HT1080 (cell line): ENCODE measurements at regions not wholly inside any gene's neighbourhood (a gene's known extent, or its start where the extent isn't known, plus 50 kb on each side); places are given as distances from the start of the nearest gene placed in this dataset.

ENCODE experiments used
- DNase-seq: peaks from one replicate; pipeline ENCODE4 v3.0.0-alpha.2; 2015; ENCODE audit warnings: low read depth

DNA sequence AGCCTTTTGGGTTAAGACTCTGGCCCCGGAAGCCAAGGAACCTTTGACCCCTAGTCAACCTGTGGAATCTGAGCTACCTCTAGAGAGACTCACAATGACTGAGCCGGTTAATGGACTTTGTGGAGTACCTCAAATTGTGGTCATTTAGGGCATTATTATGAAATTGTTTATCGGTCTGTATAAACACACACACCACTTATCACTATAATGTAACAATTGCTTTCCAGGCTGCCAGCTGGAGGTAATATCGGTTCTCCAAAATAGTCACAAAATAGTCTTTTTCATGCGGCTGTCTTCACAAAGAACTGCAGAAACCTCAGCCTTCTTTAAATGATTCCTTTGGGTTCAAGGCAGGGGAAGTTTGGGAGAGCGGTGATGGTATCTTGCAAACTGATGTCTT, 144.2 kb downstream of the DACT1 start:
- DNase-seq = no peak

DNA sequence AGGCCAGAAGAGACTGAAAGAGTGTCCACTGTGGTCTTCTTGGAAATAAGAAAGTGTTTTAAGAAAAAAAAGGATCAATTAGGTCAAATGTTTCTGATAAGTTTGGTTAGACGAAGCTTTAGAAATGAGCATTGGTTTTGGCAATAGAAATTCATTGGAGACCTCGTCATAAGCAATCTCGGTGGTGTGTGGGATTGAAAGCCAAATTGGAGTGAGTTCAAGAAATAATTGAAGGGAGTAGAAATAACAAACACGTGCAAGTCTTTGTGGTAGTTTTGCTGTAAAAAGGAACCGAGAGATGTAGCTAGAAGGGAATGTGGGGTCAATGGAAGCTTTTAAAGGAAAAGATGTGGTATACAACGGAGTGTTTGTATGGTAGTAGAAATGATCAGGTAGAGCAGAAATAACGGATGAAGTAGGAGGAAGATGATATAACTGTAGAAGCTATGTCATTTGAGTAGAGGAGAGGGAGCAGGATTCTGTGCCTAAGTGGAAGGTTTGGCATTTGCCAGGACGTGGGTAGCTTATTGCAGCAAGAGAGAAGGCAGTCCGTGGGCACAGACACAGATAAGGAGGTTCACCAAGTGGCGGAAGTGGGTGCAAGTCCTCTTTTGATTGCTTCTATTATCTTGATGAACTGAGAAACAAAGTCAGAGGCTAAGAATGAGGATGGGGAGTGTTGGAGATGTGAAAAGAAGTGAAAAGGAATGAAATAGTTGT, 146.2 kb downstream of the DACT1 start:
- no peak for DNase-seq

DNA sequence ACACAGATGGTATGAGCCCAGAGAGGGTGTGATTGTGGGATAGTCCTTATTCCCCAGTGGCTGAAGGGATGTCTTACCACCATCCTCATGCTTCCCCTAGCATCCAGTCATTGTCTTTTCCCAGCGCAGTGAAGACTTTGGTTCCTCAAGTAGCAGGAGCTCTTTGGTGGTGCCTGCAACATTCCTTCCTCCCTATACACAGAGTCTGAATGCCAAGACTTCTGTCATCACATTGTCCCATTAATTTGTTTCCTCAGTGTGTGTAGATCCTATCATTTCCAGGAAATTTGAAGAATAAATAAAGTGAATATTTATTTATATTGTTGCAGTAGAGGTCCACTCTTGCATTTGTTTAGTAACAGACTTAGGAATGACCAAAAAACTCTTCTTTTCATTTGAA, 147.2 kb downstream of the DACT1 start:
- no peak for DNase-seq

DNA sequence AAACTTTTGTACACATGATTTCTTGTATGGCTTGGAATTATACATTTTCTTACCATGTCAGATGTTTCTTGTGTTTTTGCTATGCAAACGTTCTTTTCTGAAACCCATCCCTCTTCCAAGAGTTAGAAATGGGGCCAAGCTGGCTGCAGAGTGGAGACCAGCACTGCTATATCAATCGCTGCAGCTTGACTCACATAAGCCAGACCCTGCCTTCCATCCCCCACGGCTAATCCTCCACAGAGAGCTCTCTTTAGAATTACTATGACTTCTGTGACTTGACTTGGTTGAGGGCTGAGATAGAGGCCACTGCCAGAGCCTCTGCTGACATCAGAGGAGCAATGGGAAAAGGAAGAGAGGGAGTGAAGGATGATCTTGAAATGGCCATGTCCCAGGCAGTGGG, 147.9 kb downstream of the DACT1 start:
- DNase-seq = no peak

DNA sequence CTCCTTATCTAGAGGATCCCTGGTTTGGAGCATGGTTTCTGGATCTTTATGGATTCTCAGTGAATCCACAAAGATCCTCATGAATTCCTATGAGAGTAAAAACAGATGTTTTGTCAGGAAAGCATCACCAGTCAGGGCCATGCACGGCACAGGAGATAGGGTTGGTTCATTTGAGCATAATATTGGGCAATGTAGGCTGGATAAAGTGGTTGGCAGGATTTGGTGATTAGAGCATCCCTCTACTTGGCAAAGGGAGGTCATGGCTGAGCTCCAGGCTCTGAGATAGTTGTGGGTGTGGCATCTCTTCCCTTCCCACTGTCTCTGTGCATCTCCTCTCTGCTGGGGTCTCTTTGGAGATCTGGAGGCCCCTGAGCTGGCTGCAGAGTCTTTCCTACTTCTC, 149.8 kb downstream of the DACT1 start:
- no peak for DNase-seq

DNA sequence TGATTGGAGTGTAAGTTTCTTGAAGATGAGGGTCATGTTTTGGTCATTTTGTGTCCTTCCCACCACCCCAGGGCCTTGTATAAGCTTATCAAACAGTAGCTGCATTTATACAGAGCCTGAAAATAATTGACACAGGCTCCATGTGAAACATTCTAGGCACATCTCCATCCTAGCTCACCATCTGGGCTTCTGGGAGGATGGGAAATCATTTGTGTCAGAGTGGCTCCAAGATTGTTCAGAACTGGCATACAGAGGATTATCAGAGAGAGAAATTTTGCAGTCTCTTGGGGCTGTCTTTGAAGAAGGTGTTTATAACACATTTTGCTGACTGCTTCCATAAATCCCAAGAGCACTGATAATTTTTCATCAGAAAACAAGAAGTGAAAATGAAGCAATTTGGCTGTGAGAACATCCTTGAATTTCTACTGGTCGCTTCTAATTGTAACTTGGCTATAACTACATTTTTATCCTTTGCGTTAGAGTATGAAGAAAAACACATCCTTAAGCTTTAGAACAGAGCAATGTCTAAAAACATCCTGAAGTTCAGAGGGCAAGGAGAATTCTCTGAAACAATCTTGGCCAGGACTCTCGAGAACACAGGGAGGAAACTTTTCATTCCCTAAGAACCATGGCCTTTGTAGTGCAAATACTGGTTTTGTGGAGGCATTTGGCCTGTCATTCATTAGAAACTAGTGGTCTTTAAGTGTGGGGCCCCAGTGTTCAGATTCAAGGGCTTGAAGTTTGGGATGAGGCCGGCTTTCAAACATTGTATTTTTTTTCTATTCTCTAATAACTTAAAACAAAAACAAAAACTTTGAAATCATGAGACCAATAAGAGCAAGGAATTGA, 151.1 kb downstream of the DACT1 start:
- DNase-seq = no peak

DNA sequence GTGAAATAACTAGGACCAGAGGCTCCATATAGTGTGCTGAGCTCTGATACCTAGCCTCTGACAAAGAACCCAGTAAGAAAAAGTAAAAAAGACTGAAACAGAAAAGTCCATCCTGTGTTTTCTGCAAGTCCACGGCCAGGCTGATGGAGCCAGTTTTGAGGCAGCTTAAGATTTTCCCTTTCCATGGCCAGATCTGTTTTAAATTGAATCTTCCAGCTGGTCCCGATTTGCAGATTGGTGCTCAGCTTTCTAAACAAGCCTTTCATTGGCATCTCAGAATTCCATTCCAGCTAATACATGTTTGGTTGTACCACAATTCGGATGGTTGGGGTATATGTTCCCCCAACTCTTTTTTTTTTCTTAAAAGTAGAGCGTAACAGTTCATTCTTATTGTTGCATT, 152.0 kb downstream of the DACT1 start:
- DNase-seq = no peak

DNA sequence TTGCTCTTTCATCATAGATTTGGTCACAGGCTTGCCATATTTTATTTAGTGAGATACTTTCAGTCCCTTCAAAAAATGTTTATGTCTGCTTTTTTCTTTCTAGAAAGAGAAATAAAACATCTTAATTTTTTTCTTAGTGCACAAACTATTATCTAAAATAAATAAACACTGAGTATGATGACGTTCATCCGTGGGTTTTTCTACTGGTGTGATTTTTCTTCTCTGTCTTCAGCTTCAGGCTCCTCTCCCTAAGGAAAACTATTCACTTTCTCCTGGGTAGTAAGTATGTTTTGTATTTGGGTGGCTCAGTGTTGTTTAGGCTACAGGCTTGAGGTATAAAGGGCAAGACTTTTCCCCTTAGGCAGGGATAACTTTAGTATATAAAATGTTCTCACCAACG, 154.7 kb downstream of the DACT1 start:
- no peak for DNase-seq

DNA sequence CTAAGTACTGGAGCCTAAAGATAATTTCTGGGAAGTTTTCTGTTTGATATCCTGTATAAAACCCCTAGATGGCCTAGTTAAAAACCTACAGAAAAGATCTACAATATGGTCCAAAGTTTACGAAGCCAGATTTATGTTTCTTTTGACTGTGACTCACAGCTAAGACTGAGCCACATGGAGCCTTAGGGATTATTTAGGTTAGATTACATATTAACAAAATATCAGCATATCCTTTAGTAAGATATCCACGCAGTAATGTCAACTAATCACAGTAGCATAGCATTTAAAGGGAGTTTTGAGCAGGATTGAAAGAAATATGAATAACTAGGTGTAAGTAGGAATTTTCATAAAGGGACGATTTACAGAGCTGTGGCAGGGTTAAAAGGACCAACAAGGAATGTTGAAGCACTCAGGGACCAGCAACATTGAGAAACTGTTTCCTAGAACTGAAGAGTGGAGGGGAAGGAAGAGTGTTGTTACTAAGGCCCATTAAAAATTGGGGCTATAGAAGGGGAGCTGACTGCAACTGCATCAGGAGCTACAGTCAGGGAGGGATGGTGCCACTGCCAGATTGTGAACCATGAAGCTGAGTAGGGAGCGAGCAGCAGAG, 155.5 kb downstream of the DACT1 start:
- DNase-seq = no peak

DNA sequence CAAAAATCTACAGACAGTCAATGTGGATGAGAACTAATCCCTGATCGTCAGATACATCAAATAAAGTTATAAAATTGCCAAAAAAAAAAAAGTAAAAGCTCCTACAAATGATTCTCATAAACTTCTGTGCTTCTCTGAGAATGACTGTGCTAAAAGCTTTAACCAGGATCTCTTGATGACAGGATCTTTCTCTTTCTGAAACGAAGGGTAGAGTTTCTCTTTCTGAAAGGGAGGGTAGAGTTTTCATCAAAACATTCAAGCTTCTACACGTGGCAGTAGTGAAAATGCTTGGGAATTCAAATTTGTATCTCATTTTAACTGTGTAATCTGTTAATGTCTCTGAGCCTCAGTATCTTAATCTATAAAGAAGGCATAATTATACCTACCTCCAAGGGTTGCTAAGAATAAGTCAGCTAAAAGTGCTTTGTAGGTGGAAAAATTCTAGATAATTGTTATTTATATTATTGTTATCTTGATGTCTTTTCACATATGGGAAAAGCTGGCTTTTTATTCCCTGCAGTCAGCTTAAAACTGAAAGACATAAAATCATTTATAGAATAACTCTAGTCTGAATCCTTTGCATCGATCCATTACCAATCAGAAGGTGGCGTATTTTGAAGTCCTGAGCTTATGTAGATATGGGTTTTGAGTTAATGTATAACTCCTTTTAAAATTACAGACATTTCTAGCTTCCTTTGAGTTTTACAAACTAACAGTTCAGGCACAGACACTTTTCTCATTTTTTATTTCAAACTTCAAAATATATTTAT, 157.4 kb downstream of the DACT1 start:
- no peak for DNase-seq

DNA sequence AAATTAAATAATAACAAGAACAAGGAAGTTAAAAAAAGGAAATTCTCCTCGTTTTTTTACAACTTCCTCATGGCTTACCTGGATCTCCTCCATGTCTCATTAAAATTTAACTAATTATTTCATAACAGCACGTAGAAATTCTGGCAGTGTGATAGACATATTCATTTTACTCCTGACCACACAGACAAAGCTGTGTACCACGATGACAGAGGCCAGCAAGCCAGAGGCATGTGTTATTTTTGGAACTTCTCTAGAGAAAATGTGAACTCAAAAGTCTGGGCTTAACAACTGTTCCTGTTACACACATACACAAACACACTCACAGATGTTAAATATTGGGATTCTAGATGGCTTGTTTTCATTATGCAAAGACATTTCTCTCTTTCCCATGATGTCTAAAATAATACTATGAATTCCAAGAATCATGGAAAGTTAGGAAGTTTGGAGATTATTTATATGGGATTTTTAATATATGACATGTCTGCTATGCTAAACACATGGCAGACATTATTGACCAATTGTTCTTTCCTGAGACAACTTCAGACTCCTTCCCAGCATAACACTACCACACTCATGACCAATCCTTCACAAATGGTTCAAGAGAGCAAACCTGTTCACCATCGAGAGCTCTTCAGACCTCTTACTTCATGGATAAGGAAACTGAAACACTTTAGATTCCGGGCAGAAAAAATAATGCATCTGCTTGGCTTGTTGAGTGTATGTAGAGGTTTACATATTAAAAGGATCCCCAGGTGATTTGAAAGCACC, 158.7 kb downstream of the DACT1 start:
- DNase-seq = no peak

DNA sequence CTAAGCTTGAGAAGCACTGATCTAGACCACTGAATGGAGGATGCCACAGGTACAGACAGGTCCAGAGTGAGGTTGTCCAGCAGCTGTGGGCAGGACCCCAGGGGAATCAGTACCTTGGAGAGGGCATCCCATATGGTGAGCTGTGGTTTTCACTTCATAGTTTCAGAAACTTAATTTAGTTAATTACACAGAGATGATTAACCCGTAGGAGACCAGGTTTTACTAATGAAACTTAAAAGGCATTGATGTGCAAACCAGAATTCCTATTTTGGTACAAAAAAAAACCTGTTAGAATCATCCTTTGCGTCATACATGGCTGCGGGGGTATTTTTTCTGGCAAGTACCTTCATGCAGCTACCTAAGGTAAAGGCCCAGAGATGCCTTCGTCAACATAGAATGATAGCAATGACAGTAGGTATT, 159.3 kb downstream of the DACT1 start:
- no peak for DNase-seq

DNA sequence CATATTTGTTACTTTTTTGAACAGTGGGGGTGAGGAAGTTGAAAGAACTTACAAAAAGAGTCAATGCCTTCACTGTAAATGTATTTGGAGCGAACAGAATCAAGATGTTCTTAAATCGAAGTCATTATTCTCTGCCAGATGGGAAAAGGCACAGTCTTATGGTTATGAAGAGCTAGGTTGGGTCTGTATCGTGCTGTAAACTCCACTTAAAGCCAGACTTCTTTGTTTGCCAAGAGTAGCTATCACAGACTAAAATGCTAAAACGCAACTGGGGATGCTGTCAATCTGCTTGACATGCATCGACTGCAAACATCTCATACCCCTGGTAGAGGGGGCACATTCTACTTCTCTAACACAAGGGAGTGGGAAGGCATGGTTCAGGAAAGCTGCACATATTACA, 160.4 kb downstream of the DACT1 start:
- DNase-seq = no peak

DNA sequence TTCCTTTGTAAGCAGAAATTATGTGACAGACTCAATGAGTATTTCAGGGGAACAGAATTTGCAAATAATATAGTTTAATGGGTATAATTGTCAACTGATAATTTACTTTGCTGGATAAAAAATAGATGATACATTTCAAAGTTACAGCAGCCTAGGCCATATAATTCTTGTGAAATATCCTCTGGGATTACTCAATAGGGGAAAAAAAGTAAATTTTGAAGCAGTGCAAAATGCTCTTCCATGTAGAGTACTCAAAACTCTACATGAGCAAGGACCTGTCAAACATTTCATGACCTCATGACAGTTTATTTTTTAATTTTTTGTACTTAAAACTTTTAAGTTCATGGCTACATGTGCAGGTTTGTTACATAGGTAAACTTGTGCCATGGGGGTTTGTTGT, 163.3 kb downstream of the DACT1 start:
- no peak for DNase-seq

DNA sequence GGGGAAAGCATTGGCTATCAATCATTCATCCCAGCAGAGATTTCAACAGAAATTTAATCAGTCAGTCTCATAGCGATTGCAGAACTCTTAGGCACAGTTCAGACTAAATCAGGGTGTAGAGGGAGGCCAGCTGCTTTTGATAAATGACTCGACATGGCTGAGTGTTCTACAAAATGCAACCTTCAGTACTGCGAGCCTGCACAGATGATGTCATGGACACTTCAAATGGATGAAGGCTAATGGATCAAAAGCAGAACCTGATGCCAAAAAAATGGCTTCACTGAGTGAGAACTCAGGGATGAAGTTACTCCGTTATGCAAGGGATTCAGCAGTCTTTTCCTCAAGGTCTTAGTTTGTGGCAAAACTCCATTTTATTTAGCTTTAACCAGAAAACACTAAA, 167.3 kb downstream of the DACT1 start:
- DNase-seq = no peak

DNA sequence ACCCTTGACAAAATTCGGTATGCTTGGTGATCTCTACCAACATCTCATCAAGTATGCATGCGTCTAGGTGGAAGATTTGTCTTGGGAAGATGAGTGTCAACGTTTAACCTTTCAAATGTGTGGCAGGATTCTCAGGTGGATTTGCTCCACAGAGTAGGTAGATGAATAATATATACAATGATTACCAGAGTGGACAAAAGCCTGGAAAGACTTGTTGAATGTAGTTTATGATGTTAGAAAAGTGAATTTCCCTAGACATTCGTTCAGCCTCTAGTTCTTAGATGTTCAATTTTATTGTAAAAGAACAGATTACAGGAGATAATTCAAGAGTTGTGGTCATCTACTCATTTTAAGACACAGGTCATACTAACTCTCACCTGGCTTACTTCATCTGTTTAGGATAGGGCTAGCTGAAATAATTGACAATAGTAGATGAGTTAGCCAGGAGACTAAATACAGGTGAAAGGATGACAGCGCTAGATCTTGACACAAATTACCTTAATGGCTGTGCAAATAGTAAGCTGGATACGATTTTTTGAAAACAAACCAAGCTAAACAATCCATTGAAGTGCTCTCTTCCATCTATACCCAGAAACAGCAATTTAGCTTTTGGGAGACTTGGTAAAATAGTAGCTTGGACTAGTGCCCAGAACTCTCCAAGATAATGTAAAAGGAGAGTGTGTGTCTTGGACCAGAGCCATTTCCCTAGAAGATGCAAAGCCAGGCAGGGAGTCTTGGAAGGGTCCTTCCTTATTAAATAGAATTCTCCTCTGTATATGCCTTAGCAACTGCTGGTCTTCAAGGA, 168.0 kb downstream of the DACT1 start:
- DNase-seq = no peak

DNA sequence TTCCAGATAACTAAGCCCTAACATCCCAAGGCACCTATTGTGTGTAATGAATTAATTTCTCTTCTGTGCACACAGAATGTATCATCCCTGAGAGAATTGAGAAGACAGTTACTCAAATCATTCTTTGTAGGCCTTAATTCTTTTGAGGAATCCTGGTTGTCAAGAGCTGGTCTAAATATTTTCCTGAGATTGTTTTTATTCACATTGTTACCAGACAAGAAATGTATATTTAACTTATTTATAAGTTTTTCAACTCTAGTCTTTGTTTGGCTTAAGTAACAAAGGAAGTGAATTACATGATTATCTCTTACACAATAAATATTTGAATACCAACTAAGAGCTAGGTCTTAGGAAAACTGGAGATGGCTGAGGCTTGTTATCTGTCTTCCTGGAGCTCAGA, 169.4 kb downstream of the DACT1 start:
- DNase-seq = no peak

DNA sequence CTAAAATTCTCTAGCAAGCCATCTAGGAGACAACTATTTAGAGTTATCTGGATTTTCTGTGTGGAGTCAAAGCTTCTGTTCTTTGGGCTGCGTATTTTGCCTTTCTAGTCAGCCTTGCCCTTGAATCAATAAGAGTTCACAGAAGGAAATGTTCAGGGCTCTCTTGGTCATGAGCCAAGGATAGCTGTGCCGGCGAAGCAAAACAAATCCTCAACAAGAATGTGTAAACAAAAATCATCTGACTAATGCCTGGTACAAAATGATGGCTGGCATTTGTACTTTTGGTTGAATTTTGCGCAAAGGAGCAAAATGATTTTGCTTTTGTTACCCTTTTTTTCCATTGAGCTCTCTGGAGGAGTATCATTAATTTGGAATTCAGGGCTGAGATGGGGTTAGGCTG, 171.1 kb downstream of the DACT1 start:
- DNase-seq = no peak

DNA sequence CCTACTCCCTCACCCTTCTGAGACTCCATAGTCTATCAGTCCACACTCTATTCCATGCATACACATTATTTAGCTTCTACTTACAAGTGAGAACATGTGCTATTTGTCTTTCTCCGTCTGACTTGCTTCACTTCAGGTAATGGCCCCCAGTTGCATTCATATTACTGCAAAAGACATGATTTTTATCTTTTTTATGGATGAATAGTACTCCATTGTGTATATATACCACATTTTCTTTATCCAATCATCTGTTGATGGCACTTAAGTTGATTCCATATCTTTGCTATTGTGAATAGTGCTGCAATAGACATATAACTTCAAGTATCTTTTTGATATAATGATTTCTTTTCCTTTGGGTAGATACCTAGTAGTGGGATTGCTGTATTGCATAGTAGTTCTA, 171.8 kb downstream of the DACT1 start:
- DNase-seq = no peak
